MM.1S (cell line): ENCODE measurements at regions not wholly inside any gene's neighbourhood (a gene's known extent, or its start where the extent isn't known, plus 50 kb on each side); places are given as distances from the start of the nearest gene placed in this dataset.

Experiments used
- DNase-seq: peaks from one replicate; pipeline ENCODE4 v3.0.0-alpha.2; 2015
- H2AFZ ChIP-seq: fragments of 300-600 bp; sonication (generic); 2 replicates; pipeline ENCODE4 v1.6.0; 2016; ENCODE audit warnings: antibody characterized with exemption, low read length
- H3F3A ChIP-seq: fragments of 300-600 bp; sonication (generic); 2 replicates; pipeline ENCODE4 v1.6.1; 2016; ENCODE audit warnings: mild to moderate bottlenecking, antibody characterized with exemption, low read length, moderate library complexity, mixed read lengths; ENCODE audit not compliant: insufficient read depth
- H3K27ac ChIP-seq: fragments of 300-600 bp; sonication (generic); 2 replicates; pipeline ENCODE4 v1.5.1; 2016; ENCODE audit warnings: mild to moderate bottlenecking, low read length
- H3K27me3 ChIP-seq: fragments of 300-600 bp; sonication (generic); replicated peaks from 2 replicates; pipeline ENCODE4 v1.6.0; 2016; ENCODE audit warnings: low read length; ENCODE audit not compliant: insufficient read depth
- H3K36me3 ChIP-seq: fragments of 300-600 bp; sonication (generic); replicated peaks from 2 replicates; pipeline ENCODE4 v1.6.1; 2016; ENCODE audit warnings: mild to moderate bottlenecking, low read length, mixed read lengths; ENCODE audit not compliant: insufficient read depth
- H3K4me1 ChIP-seq: fragments of 300-600 bp; sonication (generic); 2 replicates; pipeline ENCODE4 v1.6.1; 2016; ENCODE audit warnings: low read length, mixed read lengths
- H3K4me2 ChIP-seq: fragments of 300-600 bp; sonication (generic); 2 replicates; pipeline ENCODE4 v1.6.0; 2016; ENCODE audit warnings: low read depth, low read length
- H3K4me3 ChIP-seq: fragments of 300-600 bp; sonication (generic); 2 replicates; pipeline ENCODE4 v1.5.1; 2016; ENCODE audit warnings: low read length, mixed read lengths
- H3K79me2 ChIP-seq: fragments of 300-600 bp; sonication (generic); 2 replicates; pipeline ENCODE4 v1.6.1; 2016; ENCODE audit warnings: mixed run types, low read length, mixed read lengths
- H3K9ac ChIP-seq: fragments of 300-600 bp; sonication (generic); 2 replicates; pipeline ENCODE4 v1.6.1; 2016; ENCODE audit warnings: low read length, mixed read lengths
- H3K9me2 ChIP-seq: fragments of 300-600 bp; sonication (generic); replicated peaks from 2 replicates; pipeline ENCODE4 v1.6.1; 2016; ENCODE audit warnings: mild to moderate bottlenecking, low read length, mixed read lengths; ENCODE audit not compliant: insufficient read depth
- H3K9me3 ChIP-seq: fragments of 300-600 bp; sonication (generic); replicated peaks from 2 replicates; pipeline ENCODE4 v1.6.1; 2016; ENCODE audit warnings: mild to moderate bottlenecking, low read length, mixed read lengths; ENCODE audit not compliant: insufficient read depth
- H4K20me1 ChIP-seq: fragments of 300-600 bp; sonication (generic); 2 replicates; pipeline ENCODE4 v1.6.1; 2016; ENCODE audit warnings: mild to moderate bottlenecking, low read length, moderate library complexity, mixed read lengths; ENCODE audit not compliant: insufficient read depth
- CTCF ChIP-seq: fragments of 300-600 bp; sonication (generic); IDR thresholded peaks from 2 replicates; pipeline ENCODE4 v1.5.1; 2016; ENCODE audit warnings: antibody characterized with exemption, low read length, mixed read lengths
- EZH2 ChIP-seq: fragments of 300-600 bp; sonication (generic); optimal IDR thresholded peaks from 2 replicates; pipeline ENCODE3; 2017; ENCODE audit warnings: low read depth, mild to moderate bottlenecking, antibody characterized with exemption, low read length, mixed read lengths
- EZH2phosphoT487 ChIP-seq: fragments of 300-600 bp; sonication (generic); IDR thresholded peaks from 2 replicates; pipeline ENCODE4 v1.6.1; 2018; ENCODE audit warnings: antibody characterized with exemption, low read length

GRCh38 chr4:156390599-156391324 is 437.1 kb upstream of the CTSO start:
- Histone ChIP-seq H2AFZ (no peak overlapping the region), H3K4me1 (no peaks in the 10 kb centered on the region), H3K27me3 (no peaks in the 10 kb centered on the region), H3K36me3 (no peaks in the 10 kb centered on the region), H4K20me1 (no peaks in the 10 kb centered on the region), H3K79me2 (no peaks in the 10 kb centered on the region), H3K4me2 (no peak overlapping the region), H3F3A (no peaks in the 10 kb centered on the region), H3K9ac (no peak overlapping the region), H3K9me2 (no peaks in the 10 kb centered on the region), H3K27ac (no peak overlapping the region), H3K4me3 (no peak overlapping the region), H3K9me3 (no peaks in the 10 kb centered on the region)
- DNase-seq: no peak
- TF ChIP-seq EZH2phosphoT487: no peak
- no peak for TF ChIP-seq CTCF
- TF ChIP-seq EZH2: no peak

GRCh38 chr4:156388826-156389225 is 435.2 kb upstream of the CTSO start:
- no peaks in the 10 kb centered on the region for H3K9me2 ChIP-seq
- no peaks in the 10 kb centered on the region for H3K4me1 ChIP-seq
- TF ChIP-seq EZH2 (no peak), EZH2phosphoT487 (no peak), CTCF (no peak)
- no peak overlapping the region for H3K27ac ChIP-seq
- no peaks in the 10 kb centered on the region for H3K27me3 ChIP-seq
- H3K9ac ChIP-seq: no peak overlapping the region
- no peaks in the 10 kb centered on the region for H3K36me3 ChIP-seq
- H2AFZ ChIP-seq: no peak overlapping the region
- H3F3A ChIP-seq: no peaks in the 10 kb centered on the region
- no peaks in the 10 kb centered on the region for H3K9me3 ChIP-seq
- no peak for DNase-seq
- H3K79me2 ChIP-seq: no peaks in the 10 kb centered on the region
- no peak overlapping the region for H3K4me2 ChIP-seq
- no peaks in the 10 kb centered on the region for H4K20me1 ChIP-seq
- no peak overlapping the region for H3K4me3 ChIP-seq

- no peaks in the 10 kb centered on the region for H3K79me2 ChIP-seq
- no peaks in the 10 kb centered on the region for H3K9me3 ChIP-seq
- no peaks in the 10 kb centered on the region for H4K20me1 ChIP-seq
- TF ChIP-seq CTCF (peak; percentile 70), EZH2 (no peak)
- H2AFZ ChIP-seq: no peak overlapping the region
- H3K4me3 ChIP-seq: no peak overlapping the region
- H3K27ac ChIP-seq: no peak overlapping the region
- H3K9ac ChIP-seq: no peak overlapping the region
- no peaks in the 10 kb centered on the region for H3K9me2 ChIP-seq
- no peaks in the 10 kb centered on the region for H3K36me3 ChIP-seq
- peak; percentile 41 for DNase-seq
- H3F3A ChIP-seq: no peaks in the 10 kb centered on the region
- peaks cover 12% of the 10 kb centered on the region for H3K4me1 ChIP-seq
- H3K4me2 ChIP-seq: no peak overlapping the region
- no peaks in the 10 kb centered on the region for H3K27me3 ChIP-seq
Observed at GRCh38 chr4:156378033-156378665, 424.5 kb upstream of the CTSO start.
